ENCODE measurements at regions not wholly inside any gene's neighbourhood (a gene's known extent, or its start where the extent isn't known, plus 50 kb on each side); places are given as distances from the start of the nearest gene placed in this dataset.

GRCh38 chr5:143938230-143938629 lies 126.3 kb downstream of the HMHB1 start:
- no peak for TF ChIP-seq POLR2A (IDR thresholded peaks at IDR 0.05)
- TF ChIP-seq EP300 (IDR thresholded peaks at IDR 0.05): no peak
- TF ChIP-seq CTCF (IDR thresholded peaks at IDR 0.05): no peak
- TF ChIP-seq POLR2AphosphoS5 (IDR thresholded peaks at IDR 0.05): no peak

Data from suprapubic skin (tissue), 4 donors.